ENCODE measurements at regions not wholly inside any gene's neighbourhood (a gene's known extent, or its start where the extent isn't known, plus 50 kb on each side); places are given as distances from the start of the nearest gene placed in this dataset.
"Not testable (repeated sequence)": the region's sequence is repeated elsewhere in the genome, so short reads cannot be mapped to it uniquely, and the experiment has no call there.

- Histone ChIP-seq H3K4me1 (ENCODE audit: insufficient read depth, low read length) (no peaks in the 10 kb centered on the region), H3K9me3 (ENCODE audit: control insufficient read depth, insufficient read depth, low read length) (no peaks in the 10 kb centered on the region), H3K36me3 (ENCODE audit: insufficient read depth, low read length) (no peaks in the 10 kb centered on the region), H3K9ac (ENCODE audit: low read depth, low read length) (no peak overlapping the region)
These were observed 312.3 kb downstream of the SATB1 start for GRCh38 chr3:18112674-18113375.

GRCh38 chr3:18111796-18112232, 313.3 kb downstream of the SATB1 start:
- Histone ChIP-seq H3K9me3 (ENCODE audit: control insufficient read depth, insufficient read depth, low read length) (no peaks in the 10 kb centered on the region), H3K36me3 (ENCODE audit: insufficient read depth, low read length) (no peaks in the 10 kb centered on the region), H3K4me1 (ENCODE audit: insufficient read depth, low read length) (no peaks in the 10 kb centered on the region), H3K9ac (ENCODE audit: low read depth, low read length) (no peak overlapping the region)

- peaks cover 15% of the 10 kb centered on the region; the same call in 1 of the 2 replicates for H3K4me1 ChIP-seq (ENCODE audit: insufficient read depth, low read length)
- H3K9ac ChIP-seq (ENCODE audit: low read depth, low read length) = no peak overlapping the region
- no peaks in the 10 kb centered on the region for H3K36me3 ChIP-seq (ENCODE audit: insufficient read depth, low read length)
- no peaks in the 10 kb centered on the region for H3K9me3 ChIP-seq (ENCODE audit: control insufficient read depth, insufficient read depth, low read length)
These were observed 321.5 kb downstream of the SATB1 start for GRCh38 chr3:18103591-18103990.

- no peak overlapping the region for H3K9ac ChIP-seq (ENCODE audit: low read depth, low read length)
- H3K4me1 ChIP-seq (ENCODE audit: insufficient read depth, low read length) = peaks cover 15% of the 10 kb centered on the region; the same call in 1 of the 2 replicates
- peaks cover 4% of the 10 kb centered on the region; the same call in 1 of the 2 replicates for H3K36me3 ChIP-seq (ENCODE audit: insufficient read depth, low read length)
- peaks cover 11% of the 10 kb centered on the region for H3K9me3 ChIP-seq (ENCODE audit: control insufficient read depth, insufficient read depth, low read length)
These were observed 325.0 kb downstream of the SATB1 start for GRCh38 chr3:18100121-18100520.

GRCh38 chr3:18099611-18100010, 325.5 kb downstream of the SATB1 start:
- no peak overlapping the region for H3K9ac ChIP-seq (ENCODE audit: low read depth, low read length)
- H3K9me3 ChIP-seq (ENCODE audit: control insufficient read depth, insufficient read depth, low read length) = peaks cover 11% of the 10 kb centered on the region
- H3K36me3 ChIP-seq (ENCODE audit: insufficient read depth, low read length) = peaks cover 4% of the 10 kb centered on the region; the same call in 1 of the 2 replicates
- peaks cover 15% of the 10 kb centered on the region; the same call in 1 of the 2 replicates for H3K4me1 ChIP-seq (ENCODE audit: insufficient read depth, low read length)

- Histone ChIP-seq H3K9me3 (ENCODE audit: control insufficient read depth, insufficient read depth, low read length) (peaks cover 11% of the 10 kb centered on the region), H3K4me1 (ENCODE audit: insufficient read depth, low read length) (peaks cover 13% of the 10 kb centered on the region; the same call in 1 of the 2 replicates), H3K9ac (ENCODE audit: low read depth, low read length) (no peak overlapping the region), H3K36me3 (ENCODE audit: insufficient read depth, low read length) (peaks cover 4% of the 10 kb centered on the region; the same call in 1 of the 2 replicates)
These were observed 326.1 kb downstream of the SATB1 start for GRCh38 chr3:18098960-18099587.

- H3K36me3 ChIP-seq (ENCODE audit: insufficient read depth, low read length) = peaks cover 4% of the 10 kb centered on the region; the same call in 1 of the 2 replicates
- peaks cover 11% of the 10 kb centered on the region for H3K9me3 ChIP-seq (ENCODE audit: control insufficient read depth, insufficient read depth, low read length)
- no peak overlapping the region for H3K9ac ChIP-seq (ENCODE audit: low read depth, low read length)
- 0 out of 2 replicates have a peak, but pooled peaks cover 8% of the 10 kb centered on the region for H3K4me1 ChIP-seq (ENCODE audit: insufficient read depth, low read length)
These were observed 327.1 kb downstream of the SATB1 start for GRCh38 chr3:18097989-18098388.

GRCh38 chr3:18097473-18097872, 327.7 kb downstream of the SATB1 start:
- H3K36me3 ChIP-seq (ENCODE audit: insufficient read depth, low read length) = peaks cover 4% of the 10 kb centered on the region; the same call in 1 of the 2 replicates
- peaks cover 11% of the 10 kb centered on the region for H3K9me3 ChIP-seq (ENCODE audit: control insufficient read depth, insufficient read depth, low read length)
- H3K9ac ChIP-seq (ENCODE audit: low read depth, low read length) = no peak overlapping the region
- H3K4me1 ChIP-seq (ENCODE audit: insufficient read depth, low read length) = 0 out of 2 replicates have a peak, but pooled peaks cover 8% of the 10 kb centered on the region

GRCh38 chr3:18092726-18093125, 332.4 kb downstream of the SATB1 start:
- Histone ChIP-seq H3K4me1 (ENCODE audit: insufficient read depth, low read length) (no peaks in the 10 kb centered on the region), H3K9ac (ENCODE audit: low read depth, low read length) (no peak overlapping the region), H3K9me3 (ENCODE audit: control insufficient read depth, insufficient read depth, low read length) (peaks cover 9% of the 10 kb centered on the region), H3K36me3 (ENCODE audit: insufficient read depth, low read length) (peaks cover 4% of the 10 kb centered on the region; the same call in 1 of the 2 replicates)

GRCh38 chr3:18090377-18090776, 334.8 kb downstream of the SATB1 start:
- Histone ChIP-seq H3K4me1 (ENCODE audit: insufficient read depth, low read length) (no peaks in the 10 kb centered on the region), H3K9me3 (ENCODE audit: control insufficient read depth, insufficient read depth, low read length) (no peaks in the 10 kb centered on the region; the same call in 1 of the 2 replicates), H3K9ac (ENCODE audit: low read depth, low read length) (no peak overlapping the region), H3K36me3 (ENCODE audit: insufficient read depth, low read length) (no peaks in the 10 kb centered on the region)

GRCh38 chr3:18087988-18088387, 337.2 kb downstream of the SATB1 start:
- Histone ChIP-seq H3K9ac (ENCODE audit: low read depth, low read length) (no peak overlapping the region), H3K9me3 (ENCODE audit: control insufficient read depth, insufficient read depth, low read length) (no peaks in the 10 kb centered on the region; the same call in 1 of the 2 replicates), H3K4me1 (ENCODE audit: insufficient read depth, low read length) (no peaks in the 10 kb centered on the region), H3K36me3 (ENCODE audit: insufficient read depth, low read length) (no peaks in the 10 kb centered on the region)

- Histone ChIP-seq H3K9ac (ENCODE audit: low read depth, low read length) (no peak overlapping the region), H3K4me1 (ENCODE audit: insufficient read depth, low read length) (no peaks in the 10 kb centered on the region), H3K36me3 (ENCODE audit: insufficient read depth, low read length) (no peaks in the 10 kb centered on the region), H3K9me3 (ENCODE audit: control insufficient read depth, insufficient read depth, low read length) (no peaks in the 10 kb centered on the region; the same call in 1 of the 2 replicates)
These were observed 338.4 kb downstream of the SATB1 start for GRCh38 chr3:18086760-18087159.

- Histone ChIP-seq H3K9ac (ENCODE audit: low read depth, low read length) (no peak overlapping the region), H3K36me3 (ENCODE audit: insufficient read depth, low read length) (no peaks in the 10 kb centered on the region), H3K9me3 (ENCODE audit: control insufficient read depth, insufficient read depth, low read length) (no peaks in the 10 kb centered on the region; the same call in 1 of the 2 replicates), H3K4me1 (ENCODE audit: insufficient read depth, low read length) (no peaks in the 10 kb centered on the region)
These were observed 339.1 kb downstream of the SATB1 start for GRCh38 chr3:18086078-18086477.

GRCh38 chr3:18085429-18085828, 339.7 kb downstream of the SATB1 start:
- Histone ChIP-seq H3K9me3 (ENCODE audit: control insufficient read depth, insufficient read depth, low read length) (no peaks in the 10 kb centered on the region; the same call in 1 of the 2 replicates), H3K9ac (ENCODE audit: low read depth, low read length) (no peak overlapping the region), H3K4me1 (ENCODE audit: insufficient read depth, low read length) (no peaks in the 10 kb centered on the region), H3K36me3 (ENCODE audit: insufficient read depth, low read length) (no peaks in the 10 kb centered on the region)

GRCh38 chr3:18083273-18083590, 340.8 kb upstream of the TBC1D5 start:
- H3K36me3 ChIP-seq (ENCODE audit: insufficient read depth, low read length); H3K9ac ChIP-seq (ENCODE audit: low read depth, low read length): not testable (repeated sequence)

More at GRCh38 chr3:18083273-18083590, 340.8 kb upstream of the TBC1D5 start:
- not testable (repeated sequence) for H3K4me1 ChIP-seq (ENCODE audit: insufficient read depth, low read length); H3K9me3 ChIP-seq (ENCODE audit: control insufficient read depth, insufficient read depth, low read length)
